ENCODE measurements at regions not wholly inside any gene's neighbourhood (a gene's known extent, or its start where the extent isn't known, plus 50 kb on each side); places are given as distances from the start of the nearest gene placed in this dataset.

GRCh38 chr12:87667378-87667777, 361.8 kb downstream of the C12orf50 start:
- H3K9me3 ChIP-seq (ENCODE audit: control insufficient read depth, insufficient read depth, low read depth, low read length), result no peaks in the 10 kb centered on the region
- H3K27ac ChIP-seq (ENCODE audit: extremely low read depth, low read depth, low read length), result no peak overlapping the region
- TF ChIP-seq KLF10 (tag by site-specific recombination; IDR thresholded peaks at IDR 0.05) (no peak), AEBP2 (tag by site-specific recombination; IDR thresholded peaks at IDR 0.05; ENCODE audit: borderline replicate concordance) (no peak), GFI1B (tag by site-specific recombination; IDR thresholded peaks at IDR 0.05) (no peak), ZNF529 (tag by site-specific recombination; IDR thresholded peaks at IDR 0.05; ENCODE audit: insufficient replicate concordance) (no peak), ZBTB10 (tag by site-specific recombination; IDR thresholded peaks at IDR 0.05) (no peak), ZBTB1 (tag by site-specific recombination; IDR thresholded peaks at IDR 0.05) (no peak), ZNF223 (tag by site-specific recombination; IDR thresholded peaks at IDR 0.05) (no peak), ZNF560 (tag by site-specific recombination; IDR thresholded peaks at IDR 0.05; ENCODE audit: borderline replicate concordance) (no peak), HOXD13 (CRISPR knock-in tag; IDR thresholded peaks at IDR 0.05; ENCODE audit: borderline replicate concordance) (no peak)
- CTCF ChIA-PET, result interaction anchor here (0.7 kb wide), 1 partner anchor 470 kb away, joined by 4 read pairs; no protein-coding TSS in a partner anchor
- H3K4me3 ChIP-seq (ENCODE audit: low read depth, low read length), result no peak overlapping the region
- no peaks in the 10 kb centered on the region for H3K4me1 ChIP-seq (ENCODE audit: control insufficient read depth, insufficient read depth, low read length)
- H3K36me3 ChIP-seq (ENCODE audit: control insufficient read depth in 2 of 2, insufficient read depth in 1 of 2, low read length in 2 of 2), result no peaks in the 10 kb centered on the region
- POLR2A ChIA-PET, result no interaction called here

DNA sequence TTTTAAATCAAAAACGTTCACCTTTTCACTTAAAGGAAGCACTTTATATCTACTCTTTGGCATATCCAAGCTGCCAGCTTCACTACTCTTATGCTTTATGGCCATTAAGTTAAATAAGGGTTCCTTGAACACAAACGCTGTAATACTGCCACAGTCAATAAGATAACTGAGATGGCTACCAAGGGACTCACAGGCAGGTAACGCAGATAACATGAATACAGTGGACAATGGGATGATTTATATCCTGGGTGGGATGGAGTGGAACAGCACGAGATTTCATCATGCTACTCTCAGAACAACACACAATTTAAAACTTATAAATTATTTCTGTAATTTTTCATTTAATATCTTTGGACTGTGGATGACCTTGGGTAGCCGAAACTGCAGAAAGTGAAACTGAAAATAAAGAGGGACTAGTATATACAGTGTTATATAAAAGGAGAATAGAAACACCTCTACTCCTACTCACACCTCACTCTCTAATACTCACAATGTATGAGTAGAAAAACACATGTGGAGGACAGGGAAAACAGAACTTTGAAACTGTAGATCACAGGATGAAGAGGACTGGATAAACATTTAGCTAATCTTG, 367.3 kb downstream of the C12orf50 start:
- CTCF ChIA-PET, result no interaction called here
- Histone ChIP-seq H3K9me3 (ENCODE audit: control insufficient read depth, insufficient read depth, low read depth, low read length) (no peaks in the 10 kb centered on the region), H3K4me1 (ENCODE audit: control insufficient read depth, insufficient read depth, low read length) (no peaks in the 10 kb centered on the region), H3K36me3 (ENCODE audit: control insufficient read depth in 2 of 2, insufficient read depth in 1 of 2, low read length in 2 of 2) (no peaks in the 10 kb centered on the region), H3K4me3 (ENCODE audit: low read depth, low read length) (no peak overlapping the region), H3K27ac (ENCODE audit: extremely low read depth, low read depth, low read length) (no peak overlapping the region)
- POLR2A ChIA-PET, result no interaction called here
- TF ChIP-seq ZFP37 (tag by site-specific recombination; IDR thresholded peaks at IDR 0.05), result no peak
- TF ChIP-seq, protein P1, sequence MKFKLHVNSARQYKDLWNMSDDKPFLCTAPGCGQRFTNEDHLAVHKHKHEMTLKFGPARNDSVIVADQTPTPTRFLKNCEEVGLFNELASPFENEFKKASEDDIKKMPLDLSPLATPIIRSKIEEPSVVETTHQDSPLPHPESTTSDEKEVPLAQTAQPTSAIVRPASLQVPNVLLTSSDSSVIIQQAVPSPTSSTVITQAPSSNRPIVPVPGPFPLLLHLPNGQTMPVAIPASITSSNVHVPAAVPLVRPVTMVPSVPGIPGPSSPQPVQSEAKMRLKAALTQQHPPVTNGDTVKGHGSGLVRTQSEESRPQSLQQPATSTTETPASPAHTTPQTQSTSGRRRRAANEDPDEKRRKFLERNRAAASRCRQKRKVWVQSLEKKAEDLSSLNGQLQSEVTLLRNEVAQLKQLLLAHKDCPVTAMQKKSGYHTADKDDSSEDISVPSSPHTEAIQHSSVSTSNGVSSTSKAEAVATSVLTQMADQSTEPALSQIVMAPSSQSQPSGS (tag by site-specific recombination; IDR thresholded peaks at IDR 0.05; ENCODE audit: low read depth), result no peak
- no peak for TF ChIP-seq ZFP3 (tag by site-specific recombination; IDR thresholded peaks at IDR 0.05; ENCODE audit: low read depth)
- no peak for TF ChIP-seq ZNF707 (tag by site-specific recombination; IDR thresholded peaks at IDR 0.05)
- TF ChIP-seq, protein P2, sequence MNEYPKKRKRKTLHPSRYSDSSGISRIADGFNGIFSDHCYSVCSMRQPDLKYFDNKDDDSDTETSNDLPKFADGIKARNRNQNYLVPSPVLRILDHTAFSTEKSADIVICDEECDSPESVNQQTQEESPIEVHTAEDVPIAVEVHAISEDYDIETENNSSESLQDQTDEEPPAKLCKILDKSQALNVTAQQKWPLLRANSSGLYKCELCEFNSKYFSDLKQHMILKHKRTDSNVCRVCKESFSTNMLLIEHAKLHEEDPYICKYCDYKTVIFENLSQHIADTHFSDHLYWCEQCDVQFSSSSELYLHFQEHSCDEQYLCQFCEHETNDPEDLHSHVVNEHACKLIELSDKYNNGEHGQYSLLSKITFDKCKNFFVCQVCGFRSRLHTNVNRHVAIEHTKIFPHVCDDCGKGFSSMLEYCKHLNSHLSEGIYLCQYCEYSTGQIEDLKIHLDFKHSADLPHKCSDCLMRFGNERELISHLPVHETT (tag by site-specific recombination; IDR thresholded peaks at IDR 0.05), result no peak
- no peak for TF ChIP-seq ZNF521 (tag by site-specific recombination; IDR thresholded peaks at IDR 0.05)
